ENCODE measurements at regions not wholly inside any gene's neighbourhood (a gene's known extent, or its start where the extent isn't known, plus 50 kb on each side); places are given as distances from the start of the nearest gene placed in this dataset.

- no peak overlapping the region for H4K91ac ChIP-seq (ENCODE audit: insufficient read length, low read depth, low read length)
- no peaks in the 10 kb centered on the region for H3K79me2 ChIP-seq (ENCODE audit: insufficient read depth, low read length)
- H3K27me3 Mint-ChIP-seq (ENCODE audit: low read depth): no peaks in the 10 kb centered on the region
- H4K5ac ChIP-seq (ENCODE audit: insufficient read length, low read depth, low read length): no peak overlapping the region
- no peak for DNase-seq
- H3K27me3 ChIP-seq (ENCODE audit: insufficient read depth, low read length): no peaks in the 10 kb centered on the region
- no peak for TF ChIP-seq CTCF (conservative IDR thresholded peaks at IDR 0.05)
- no peak overlapping the region for H2AFZ ChIP-seq (ENCODE audit: low read length)
- H3K9me3 Mint-ChIP-seq: peaks cover 2 to 3% of the 10 kb centered on the region in 2 experiments; a peak in 3 of 5 replicates
- H2BK12ac ChIP-seq (ENCODE audit: insufficient read length, low read depth, low read length): no peak overlapping the region
- no peak overlapping the region for H2BK20ac ChIP-seq (ENCODE audit: low read depth, low read length, poor library complexity, severe bottlenecking)
- no peak overlapping the region for H3K9ac ChIP-seq (ENCODE audit: extremely low read depth, insufficient read length, low read length)
- no peak overlapping the region for H2BK120ac ChIP-seq (ENCODE audit: low read depth, low read length, poor library complexity, severe bottlenecking)
- no peaks in the 10 kb centered on the region for H3K4me1 ChIP-seq (ENCODE audit: insufficient read depth, low read length)
- H3K4me3 Mint-ChIP-seq: no peak overlapping the region
- no peak overlapping the region for H2BK15ac ChIP-seq (ENCODE audit: low read depth, low read length)
- no peaks in the 10 kb centered on the region for H3K36me3 Mint-ChIP-seq (ENCODE audit: insufficient read depth in 1 of 3, low read depth in 3 of 3)
- no peaks in the 10 kb centered on the region for H3K79me1 ChIP-seq (ENCODE audit: insufficient read depth, low read depth, low read length, poor library complexity, severe bottlenecking)
- H2AK5ac ChIP-seq (ENCODE audit: insufficient read length, low read length): no peak overlapping the region
- no peak overlapping the region for H4K8ac ChIP-seq (replicated peaks; ENCODE audit: insufficient read length, low read depth, low read length)
- no peak overlapping the region for H3T11ph ChIP-seq (ENCODE audit: low read length)
- no peak overlapping the region for H3K4me2 ChIP-seq (ENCODE audit: insufficient read depth, insufficient read length, low read length)
- H3K27ac Mint-ChIP-seq: no peak overlapping the region
- H3K23me2 ChIP-seq (ENCODE audit: insufficient read length, low read depth, low read length, poor library complexity, severe bottlenecking): no peaks in the 10 kb centered on the region
- no peak overlapping the region for H3K23ac ChIP-seq (ENCODE audit: insufficient read length, low read depth, low read length)
- H3K18ac ChIP-seq (ENCODE audit: insufficient read length, low read depth, low read length): no peak overlapping the region
- no peak overlapping the region for H3K27ac ChIP-seq (ENCODE audit: insufficient read length, low read depth, low read length)
- H4K20me1 ChIP-seq (ENCODE audit: control insufficient read depth, insufficient read depth, insufficient read length): no peaks in the 10 kb centered on the region
- H3K56ac ChIP-seq (ENCODE audit: insufficient read length, low read depth, low read length): no peak overlapping the region
- H3K4me1 Mint-ChIP-seq: no peaks in the 10 kb centered on the region
- no peaks in the 10 kb centered on the region for H3K9me3 ChIP-seq (ENCODE audit: control insufficient read depth, low read depth, low read length)
- H3K14ac ChIP-seq (ENCODE audit: insufficient read depth, low read length): no peak overlapping the region
- H2BK5ac ChIP-seq (ENCODE audit: insufficient read length, low read length): no peak overlapping the region
- WGBS (ENCODE audit: extremely low coverage, insufficient read length, low lambda C conversion rate): no CpG with 5 or more reads among the region's 2 CpGs
- H3K4ac ChIP-seq (ENCODE audit: low read depth, low read length): no peak overlapping the region
Observed at GRCh38 chr18:65021021-65021420, 729.8 kb upstream of the CDH7 start.
